ENCODE measurements at regions not wholly inside any gene's neighbourhood (a gene's known extent, or its start where the extent isn't known, plus 50 kb on each side); places are given as distances from the start of the nearest gene placed in this dataset.
A peak's percentile ranks its signal among the peaks of the same experiment; 100 is the strongest.

DNA sequence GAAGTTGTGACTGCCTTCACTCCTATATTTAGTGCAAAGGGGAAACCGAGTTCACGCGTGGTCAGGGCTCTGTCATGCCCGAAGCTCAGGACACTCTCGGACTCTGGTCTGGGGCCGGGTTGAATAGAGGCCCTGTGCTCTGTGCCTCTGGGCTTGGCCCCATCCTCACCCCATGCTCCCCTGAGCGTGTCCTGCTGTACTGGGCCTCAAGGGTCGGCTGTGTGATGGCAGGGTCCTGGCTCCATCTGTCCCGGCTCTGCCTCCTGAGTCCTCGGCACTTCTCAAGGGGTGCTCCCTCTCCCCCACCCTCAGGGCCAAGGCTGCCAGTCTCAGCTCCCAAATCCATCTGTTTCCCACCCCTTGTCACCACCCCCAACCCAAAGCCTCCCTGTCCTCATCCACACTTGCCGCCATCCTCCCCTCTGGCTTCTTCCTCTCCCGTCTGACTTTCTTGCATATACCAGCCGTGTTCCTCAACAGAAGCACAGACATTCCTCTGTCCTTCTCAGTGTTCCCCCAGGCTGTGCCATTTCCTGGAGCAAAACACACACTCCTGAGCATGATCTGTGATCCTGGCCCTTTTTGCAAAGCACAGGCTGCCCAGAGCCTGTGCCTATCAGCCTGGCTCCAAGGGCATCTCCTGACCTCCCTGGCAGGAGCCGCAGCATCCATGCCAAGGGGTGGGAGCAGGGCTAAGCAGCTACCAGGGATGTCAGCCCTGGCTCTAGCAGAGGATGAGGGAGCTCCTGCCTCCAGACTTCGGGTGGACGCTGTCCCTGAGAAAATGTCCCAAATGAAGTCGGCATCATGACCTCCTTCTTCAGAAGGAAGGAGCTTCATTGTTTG is 64.2 kb upstream of the OTOS start:
- Histone ChIP-seq H3K27me3 (ENCODE audit: control insufficient read depth, insufficient read depth, low read length) (peaks cover 25% of the 10 kb centered on the region), H4K5ac (ENCODE audit: low read depth, low read length) (no peak overlapping the region), H3K4me2 (ENCODE audit: low read depth, low read length) (no peak overlapping the region), H3K9me3 (ENCODE audit: control insufficient read depth, insufficient read depth, low read length) (peaks cover 2% of the 10 kb centered on the region; the same call in 1 of the 2 replicates), H3K4ac (ENCODE audit: low read depth, low read length) (no peak overlapping the region), H3K79me1 (ENCODE audit: low read depth in 1 of 2, low read length in 2 of 2) (no peaks in the 10 kb centered on the region), H3K4me1 (ENCODE audit: control insufficient read depth, insufficient read depth, low read length) (peaks cover 6% of the 10 kb centered on the region), H2BK120ac (ENCODE audit: low read depth, low read length) (no peak overlapping the region), H2AK5ac (ENCODE audit: low read depth, low read length) (peak overlapping the region; percentile 3; the same call in 1 of the 2 replicates), H4K8ac (ENCODE audit: low read depth in 2 of 2, low read length in 2 of 2) (no peak overlapping the region), H3K36me3 (ENCODE audit: control insufficient read depth, insufficient read depth, low read length) (no peaks in the 10 kb centered on the region), H2AFZ (replicated peaks; ENCODE audit: low read length, poor library complexity) (peak overlapping the region; percentile 54), H2BK5ac (ENCODE audit: low read depth, low read length, poor library complexity, severe bottlenecking) (no peak overlapping the region), H3K27ac (ENCODE audit: insufficient read depth, low read length) (no peak overlapping the region), H3K14ac (replicated peaks; ENCODE audit: low read depth, low read length) (no peak overlapping the region), H4K91ac (ENCODE audit: insufficient read depth, low read depth, low read length) (no peak overlapping the region), H3K4me3 (ENCODE audit: insufficient read depth, low read depth, low read length) (no peak overlapping the region), H3K9me1 (ENCODE audit: insufficient read depth, low read length) (no peaks in the 10 kb centered on the region), H3K23ac (ENCODE audit: low read depth, low read length) (peak overlapping the region; percentile 47; the same call in 1 of the 2 replicates), H2BK15ac (ENCODE audit: low read depth, low read length) (no peak overlapping the region), H3K18ac (ENCODE audit: low read depth, low read length) (no peak overlapping the region), H4K20me1 (ENCODE audit: insufficient read depth, low read length) (no peaks in the 10 kb centered on the region), H2BK20ac (ENCODE audit: low read depth, low read length) (no peak overlapping the region; the same call in 1 of the 2 replicates), H3K9ac (ENCODE audit: low read depth, low read length) (no peak overlapping the region), H3K56ac (ENCODE audit: extremely low read depth, insufficient read depth, low read length) (no peak overlapping the region), H2AK9ac (replicated peaks; ENCODE audit: low read depth, low read length, poor library complexity) (peak overlapping the region; percentile 21)
- POLR2A ChIA-PET (ENCODE audit: unreplicated experiment), result no interaction called here
- no TSS peak for BruUV-seq (replicated peaks)
- dilution Hi-C loops (cut with HindIII; ENCODE audit: low sequenced_read_pairs, unreplicated experiment) (no loop called here), intact Hi-C loops (cut with micrococcal nuclease) (no loop called here), in situ Hi-C loops (cut with MboI; ENCODE audit: low sequenced_read_pairs) (no loop called here)
- CTCF ChIA-PET, result no interaction called here
- DNase-seq, result no peak
- WGBS, 2 experiments (ENCODE audit: extremely low coverage in 2 of 2, insufficient read length in 1 of 2), result 80% methylated on average over 11 of the region's 17 CpGs; no CpG with 5 or more reads in 1 of the 2 experiments
- ATAC-seq (ENCODE audit: low read depth), result no peak
- TF ChIP-seq NFE2L2 (IDR thresholded peaks at IDR 0.05; ENCODE audit: low read depth, low read length), result no peak
- no peak for TF ChIP-seq SMC3 (IDR thresholded peaks at IDR 0.05; ENCODE audit: low read depth, low read length)
- no peak for TF ChIP-seq RCOR1 (IDR thresholded peaks at IDR 0.05; ENCODE audit: insufficient replicate concordance, low read length)
- TF ChIP-seq, protein P1, sequence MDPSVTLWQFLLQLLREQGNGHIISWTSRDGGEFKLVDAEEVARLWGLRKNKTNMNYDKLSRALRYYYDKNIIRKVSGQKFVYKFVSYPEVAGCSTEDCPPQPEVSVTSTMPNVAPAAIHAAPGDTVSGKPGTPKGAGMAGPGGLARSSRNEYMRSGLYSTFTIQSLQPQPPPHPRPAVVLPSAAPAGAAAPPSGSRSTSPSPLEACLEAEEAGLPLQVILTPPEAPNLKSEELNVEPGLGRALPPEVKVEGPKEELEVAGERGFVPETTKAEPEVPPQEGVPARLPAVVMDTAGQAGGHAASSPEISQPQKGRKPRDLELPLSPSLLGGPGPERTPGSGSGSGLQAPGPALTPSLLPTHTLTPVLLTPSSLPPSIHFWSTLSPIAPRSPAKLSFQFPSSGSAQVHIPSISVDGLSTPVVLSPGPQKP (IDR thresholded peaks at IDR 0.05; ENCODE audit: borderline replicate concordance, low read depth, low read length), result no peak
- no peak for TF ChIP-seq MXI1 (IDR thresholded peaks at IDR 0.05; ENCODE audit: borderline replicate concordance, low read depth, low read length)
- TF ChIP-seq FOS (IDR thresholded peaks at IDR 0.05; ENCODE audit: low read depth, low read length), result no peak
- TF ChIP-seq RFX5 (IDR thresholded peaks at IDR 0.05; ENCODE audit: low read depth, low read length), result no peak
- TF ChIP-seq BHLHE40 (IDR thresholded peaks at IDR 0.05; ENCODE audit: low read depth, low read length), result no peak
- TF ChIP-seq CHD1 (IDR thresholded peaks at IDR 0.05; ENCODE audit: low read depth, low read length), result no peak
- TF ChIP-seq RAD21 (IDR thresholded peaks at IDR 0.05; ENCODE audit: low read length), result no peak
- no peak for TF ChIP-seq POLR2A (IDR thresholded peaks at IDR 0.05; ENCODE audit: low read depth, low read length)
- no peak for TF ChIP-seq MAFK (IDR thresholded peaks at IDR 0.05; ENCODE audit: low read depth, low read length)

Data from IMR-90 (cell line).